H9 (cell line): ENCODE measurements at regions not wholly inside any gene's neighbourhood (a gene's known extent, or its start where the extent isn't known, plus 50 kb on each side); places are given as distances from the start of the nearest gene placed in this dataset.

Source experiments
- DNase-seq: peaks from one replicate; pipeline ENCODE4 v3.0.0-alpha.2; 2017
- H2AFZ ChIP-seq: one replicate; pipeline ENCODE4 v1.6.1; 2013; ENCODE audit warnings: mild to moderate bottlenecking, low read length, control low read depth, moderate library complexity
- H2AK5ac ChIP-seq: 2 replicates; pipeline ENCODE4 v1.6.1; 2013; ENCODE audit warnings: low read length, control low read depth, mixed read lengths; ENCODE audit not compliant: insufficient read length
- H2BK120ac ChIP-seq: one replicate; pipeline ENCODE4 v1.6.1; 2013; ENCODE audit warnings: low read depth, mild to moderate bottlenecking, low read length, control low read depth, inconsistent platforms; ENCODE audit not compliant: poor library complexity, severe bottlenecking
- H2BK12ac ChIP-seq: 2 replicates; pipeline ENCODE4 v1.6.1; 2013; ENCODE audit warnings: low read length, control low read depth, mixed read lengths, low read depth; ENCODE audit not compliant: insufficient read length
- H2BK15ac ChIP-seq: 2 replicates; pipeline ENCODE4 v1.6.1; 2013; ENCODE audit warnings: low read depth, low read length, control low read depth
- H2BK20ac ChIP-seq: one replicate; pipeline ENCODE4 v1.6.1; 2013; ENCODE audit warnings: low read depth, mild to moderate bottlenecking, low read length, control low read depth, inconsistent platforms; ENCODE audit not compliant: poor library complexity, severe bottlenecking
- H2BK5ac ChIP-seq: 2 replicates; pipeline ENCODE4 v1.6.1; 2013; ENCODE audit warnings: low read length, control low read depth, mixed read lengths; ENCODE audit not compliant: insufficient read length
- H3K14ac ChIP-seq: 2 replicates; pipeline ENCODE4 v1.6.1; 2013; ENCODE audit warnings: low read length, control low read depth; ENCODE audit not compliant: insufficient read depth
- H3K18ac ChIP-seq: 2 replicates; pipeline ENCODE4 v1.6.1; 2013; ENCODE audit warnings: low read depth, mild to moderate bottlenecking, mixed read lengths, low read length, control low read depth; ENCODE audit not compliant: insufficient read length
- H3K23ac ChIP-seq: 2 replicates; pipeline ENCODE4 v1.6.1; 2013; ENCODE audit warnings: low read length, control low read depth, mixed read lengths, low read depth; ENCODE audit not compliant: insufficient read length
- H3K23me2 ChIP-seq: 2 replicates; pipeline ENCODE4 v1.6.1; 2013; ENCODE audit warnings: low read depth, mild to moderate bottlenecking, mixed read lengths, low read length, control low read depth; ENCODE audit not compliant: insufficient read length, poor library complexity, severe bottlenecking
- H3K27ac ChIP-seq: 2 replicates; pipeline ENCODE4 v1.5.1; 2013; ENCODE audit warnings: low read length, control low read depth, mixed read lengths, low read depth; ENCODE audit not compliant: insufficient read length
- H3K27me3 ChIP-seq: 2 replicates; pipeline ENCODE4 v1.6.1; 2013; ENCODE audit warnings: low read length, control low read depth, inconsistent platforms; ENCODE audit not compliant: insufficient read depth
- H3K4ac ChIP-seq: 2 replicates; pipeline ENCODE4 v1.6.1; 2013; ENCODE audit warnings: low read depth, mild to moderate bottlenecking, control low read depth, inconsistent platforms, low read length, moderate library complexity
- H3K4me1 ChIP-seq: 2 replicates; pipeline ENCODE4 v1.6.1; 2013; ENCODE audit warnings: low read length, control low read depth, inconsistent platforms; ENCODE audit not compliant: insufficient read depth
- H3K4me2 ChIP-seq: 2 replicates; pipeline ENCODE4 v1.6.1; 2013; ENCODE audit warnings: low read length, control low read depth, mixed read lengths; ENCODE audit not compliant: insufficient read length, insufficient read depth
- H3K56ac ChIP-seq: 2 replicates; pipeline ENCODE4 v1.6.1; 2013; ENCODE audit warnings: low read depth, mild to moderate bottlenecking, mixed read lengths, low read length, control low read depth; ENCODE audit not compliant: insufficient read length
- H3K79me1 ChIP-seq: 2 replicates; pipeline ENCODE4 v1.6.1; 2013; ENCODE audit warnings: low read depth, mild to moderate bottlenecking, moderate library complexity, low read length, control low read depth, inconsistent platforms; ENCODE audit not compliant: insufficient read depth, poor library complexity, severe bottlenecking
- H3K79me2 ChIP-seq: 2 replicates; pipeline ENCODE4 v1.6.1; 2013; ENCODE audit warnings: low read length, control low read depth, inconsistent platforms; ENCODE audit not compliant: insufficient read depth
- H3K9ac ChIP-seq: 2 replicates; pipeline ENCODE4 v1.6.1; 2013; ENCODE audit warnings: low read length, control low read depth, mixed read lengths; ENCODE audit not compliant: insufficient read length; ENCODE audit errors: extremely low read depth
- H3K9me3 ChIP-seq: one replicate; pipeline ENCODE4 v1.6.1; 2013; ENCODE audit warnings: low read depth, low read length, inconsistent platforms; ENCODE audit not compliant: control insufficient read depth
- H3T11ph ChIP-seq: one replicate; pipeline ENCODE4 v1.6.1; 2013; ENCODE audit warnings: mild to moderate bottlenecking, low read length, control low read depth, inconsistent platforms
- H4K20me1 ChIP-seq: one replicate; pipeline ENCODE4 v1.6.1; 2013; ENCODE audit not compliant: control insufficient read depth, insufficient read length, insufficient read depth
- H4K5ac ChIP-seq: 2 replicates; pipeline ENCODE4 v1.6.1; 2013; ENCODE audit warnings: low read depth, mild to moderate bottlenecking, mixed read lengths, low read length, control low read depth; ENCODE audit not compliant: insufficient read length
- H4K8ac ChIP-seq: replicated peaks from 2 replicates; pipeline ENCODE4 v1.6.1; 2013; ENCODE audit warnings: low read length, control low read depth, mixed read lengths, low read depth; ENCODE audit not compliant: insufficient read length
- H4K91ac ChIP-seq: 2 replicates; pipeline ENCODE4 v1.6.1; 2013; ENCODE audit warnings: low read depth, mild to moderate bottlenecking, moderate library complexity, mixed read lengths, low read length, control low read depth; ENCODE audit not compliant: insufficient read length
- H3K27ac Mint-ChIP-seq, 3 experiments: 2 replicates in 2 of 3; 3 replicates in 1 of 3; pipeline ENCODE4 v1.8.0; 2020 to 2021; ENCODE audit warnings: mixed read lengths in 3 of 3, mild to moderate bottlenecking in 1 of 3, moderate library complexity in 1 of 3
- H3K27me3 Mint-ChIP-seq: 2 replicates; pipeline ENCODE4 v1.8.0; 2021; ENCODE audit warnings: low read depth, mild to moderate bottlenecking, moderate library complexity, mixed read lengths
- H3K36me3 Mint-ChIP-seq, 3 experiments: 2 replicates in 2 of 3; 3 replicates in 1 of 3; pipeline ENCODE4 v1.8.0; 2020 to 2021; ENCODE audit warnings: low read depth in 3 of 3, mixed read lengths in 3 of 3; ENCODE audit not compliant: insufficient read depth in 1 of 3
- H3K4me1 Mint-ChIP-seq, 2 experiments: 2 replicates each; pipeline ENCODE4 v1.8.0; 2020; ENCODE audit warnings: mixed read lengths in 2 of 2
- H3K4me3 Mint-ChIP-seq, 2 experiments: 2 replicates in 1 of 2; 3 replicates in 1 of 2; pipeline ENCODE4 v1.8.0; 2020 to 2021; ENCODE audit warnings: mild to moderate bottlenecking in 2 of 2, mixed read lengths in 2 of 2, moderate library complexity in 1 of 2
- H3K9me3 Mint-ChIP-seq, 2 experiments: 2 replicates in 1 of 2; 3 replicates in 1 of 2; pipeline ENCODE4 v1.8.0; 2020; ENCODE audit warnings: mild to moderate bottlenecking in 2 of 2, mixed read lengths in 2 of 2, moderate library complexity in 1 of 2
- CTCF ChIP-seq: fragments of 200-600 bp; sonication (generic); conservative IDR thresholded peaks from 3 replicates; pipeline ENCODE4 v1.8.0; 2021; ENCODE audit warnings: antibody characterized with exemption, mild to moderate bottlenecking
- WGBS: extraction: QIAGEN DNeasy Blood & Tissue Kit; methylation state at CpG from one replicate; pipeline ENCODE4 v1.1.7; 2013; ENCODE audit warnings: missing lambda C conversion rate, low lambda C conversion rate, mixed read lengths; ENCODE audit not compliant: insufficient read length; ENCODE audit errors: extremely low coverage; 5-methylcytosine and 5-hydroxymethylcytosine counted together

- Mint-ChIP-seq H3K36me3 (peaks cover 0 to 5% (median 5%) of the 10 kb centered on the region in 3 experiments; a peak in 3 of 7 replicates), H3K27ac (no peak overlapping the region), H3K4me1 (peaks cover 9 to 18% of the 10 kb centered on the region in 2 experiments), H3K4me3 (no peak overlapping the region), H3K9me3 (no peaks in the 10 kb centered on the region; a peak in 1 of 5 replicates), H3K27me3 (no peaks in the 10 kb centered on the region)
- no peak overlapping the region for H2BK20ac ChIP-seq
- H2BK15ac ChIP-seq, result no peak overlapping the region
- H3K27ac ChIP-seq, result no peak overlapping the region
- no CpG with 5 or more reads among the region's 5 CpGs for WGBS
- no peak overlapping the region for H3K14ac ChIP-seq
- H2BK5ac ChIP-seq, result no peak overlapping the region
- no peak overlapping the region for H3K9ac ChIP-seq
- no peak for TF ChIP-seq CTCF
- H3K9me3 ChIP-seq, result no peaks in the 10 kb centered on the region
- no peak overlapping the region for H4K8ac ChIP-seq
- no peaks in the 10 kb centered on the region for H4K20me1 ChIP-seq
- no peaks in the 10 kb centered on the region for H3K79me2 ChIP-seq
- H2BK12ac ChIP-seq, result no peak overlapping the region
- no peak overlapping the region for H4K5ac ChIP-seq
- H2AK5ac ChIP-seq, result no peak overlapping the region
- no peak overlapping the region for H2AFZ ChIP-seq
- no peak overlapping the region for H3T11ph ChIP-seq
- no peak overlapping the region for H3K56ac ChIP-seq
- no peak overlapping the region for H3K18ac ChIP-seq
- no peaks in the 10 kb centered on the region for H3K27me3 ChIP-seq
- H2BK120ac ChIP-seq, result no peak overlapping the region
- no peak overlapping the region for H4K91ac ChIP-seq
- H3K23me2 ChIP-seq, result no peaks in the 10 kb centered on the region
- H3K79me1 ChIP-seq, result no peaks in the 10 kb centered on the region
- H3K4me1 ChIP-seq, result peaks cover 3% of the 10 kb centered on the region; the same call in 1 of the 2 replicates
- no peak overlapping the region for H3K4ac ChIP-seq
- no peak for DNase-seq
- H3K4me2 ChIP-seq, result no peak overlapping the region
- no peak overlapping the region for H3K23ac ChIP-seq
These were observed 1099.1 kb upstream of the ATXN8OS start for GRCh38 chr13:69008499-69008898.
